H4 (cell line): ENCODE measurements at regions not wholly inside any gene's neighbourhood (a gene's known extent, or its start where the extent isn't known, plus 50 kb on each side); places are given as distances from the start of the nearest gene placed in this dataset.
"Not testable (repeated sequence)": the region's sequence is repeated elsewhere in the genome, so short reads cannot be mapped to it uniquely, and the experiment has no call there.

Experiments
- DNase-seq: peaks from one replicate; pipeline ENCODE4 v3.0.0-alpha.2; 2015; ENCODE audit warnings: low spot score

DNA sequence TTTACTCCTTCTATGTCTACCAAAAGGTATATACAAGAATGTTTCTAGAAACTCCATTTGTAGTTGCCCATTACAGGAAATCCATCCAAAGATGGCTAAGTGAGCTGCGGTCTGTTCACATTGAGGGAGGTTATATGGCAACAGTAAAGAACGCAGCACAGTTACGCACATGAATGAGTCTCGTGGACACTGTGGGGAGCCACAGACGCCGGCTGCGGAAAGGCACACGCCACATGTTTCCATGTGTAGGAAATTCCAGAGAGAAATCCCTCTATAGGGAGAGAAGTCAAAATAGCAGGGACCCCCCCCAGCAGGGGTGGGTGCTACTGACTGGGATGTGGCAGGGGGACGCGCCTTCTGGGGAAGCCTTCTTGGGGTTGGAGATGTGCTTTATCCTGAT is 139.0 kb upstream of the NCOR2 start:
- no peak for DNase-seq

DNA sequence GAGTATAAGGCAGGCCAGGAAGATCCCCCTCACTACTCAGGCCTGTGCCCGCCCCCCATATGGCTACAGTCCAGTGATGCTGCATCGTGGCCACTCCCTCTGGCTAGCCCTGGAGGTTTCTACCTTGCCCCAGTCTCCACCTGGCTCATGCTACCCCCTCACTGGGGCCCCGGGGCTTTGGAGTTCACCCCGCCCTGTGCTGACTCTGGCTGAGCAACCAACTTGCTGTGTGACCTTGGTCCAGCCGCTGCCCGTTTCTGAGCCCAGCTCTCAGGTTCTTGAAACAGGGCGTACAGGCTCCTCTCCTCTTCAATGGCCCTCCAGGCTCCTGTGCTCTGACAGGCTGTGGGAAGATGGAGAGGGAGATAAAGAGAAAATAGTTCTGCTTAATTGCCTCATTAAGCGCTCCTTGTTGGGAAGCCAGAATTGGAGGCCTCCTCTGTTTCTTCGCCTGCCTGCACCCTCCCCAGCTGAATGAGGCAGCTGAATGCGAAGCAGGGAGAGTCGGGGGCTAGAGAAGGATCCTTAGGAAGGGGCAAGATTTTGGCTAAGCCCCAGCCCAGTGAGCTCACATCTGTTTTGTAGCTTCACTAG is 138.2 kb upstream of the NCOR2 start:
- no peak for DNase-seq

DNA sequence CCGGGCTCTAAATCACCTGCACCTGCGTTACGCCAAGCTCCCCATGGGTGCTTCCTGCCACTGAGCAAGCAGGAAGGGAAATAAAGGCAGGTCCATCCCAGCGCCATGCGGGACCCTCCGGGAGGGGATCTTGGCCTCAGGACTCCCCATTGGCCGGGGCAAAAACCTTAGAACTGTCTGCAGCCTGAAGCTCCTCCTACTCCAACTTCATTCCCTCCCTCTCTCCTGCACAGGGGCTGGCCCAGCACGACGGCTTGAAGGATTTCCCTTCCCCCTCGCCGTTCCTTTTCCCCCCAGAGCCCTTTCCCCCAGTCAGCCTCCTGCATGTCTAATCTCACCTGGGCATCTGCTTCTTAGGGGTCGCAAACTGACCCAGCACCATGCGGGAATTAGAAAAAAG is 137.2 kb upstream of the NCOR2 start:
- no peak for DNase-seq

DNA sequence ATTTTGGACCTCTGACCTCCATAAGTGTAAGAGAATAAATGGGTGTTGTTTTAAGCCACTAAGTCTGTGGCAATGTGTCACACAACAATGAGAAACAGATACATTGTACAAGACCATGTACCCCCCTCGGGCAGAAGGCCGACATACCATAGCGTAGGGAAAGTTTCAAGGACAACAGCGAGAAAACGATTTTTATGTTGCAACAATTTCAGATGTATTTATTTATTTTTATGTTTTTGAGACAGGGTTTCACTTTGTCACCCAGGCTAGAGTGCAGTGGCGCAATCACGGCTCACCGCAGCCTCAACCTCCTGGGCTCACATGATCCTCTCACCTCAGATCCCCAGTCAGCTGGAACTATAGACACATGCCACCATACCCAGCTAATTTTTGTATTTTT is 136.4 kb upstream of the NCOR2 start:
- DNase-seq, result no peak

DNA sequence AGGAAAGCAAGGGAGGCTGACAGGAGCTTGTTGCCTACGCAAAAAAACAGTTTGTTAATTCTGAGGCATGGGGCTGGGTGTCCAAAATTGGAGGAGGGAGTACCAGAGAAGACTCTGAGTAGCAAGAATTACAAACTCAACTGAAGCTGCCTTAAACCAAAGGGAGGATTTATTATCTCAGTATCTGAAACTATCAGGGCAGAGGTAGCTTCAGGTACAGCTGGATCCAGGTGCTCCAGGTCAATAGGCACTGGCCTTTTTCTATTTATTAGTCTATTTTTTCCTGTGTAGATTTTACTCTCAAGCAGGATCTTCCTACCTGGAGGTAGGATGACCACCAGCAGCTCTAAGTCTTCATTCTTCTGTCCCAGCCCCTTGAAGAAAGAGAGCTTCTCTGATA is 135.3 kb upstream of the NCOR2 start:
- no peak for DNase-seq

DNA sequence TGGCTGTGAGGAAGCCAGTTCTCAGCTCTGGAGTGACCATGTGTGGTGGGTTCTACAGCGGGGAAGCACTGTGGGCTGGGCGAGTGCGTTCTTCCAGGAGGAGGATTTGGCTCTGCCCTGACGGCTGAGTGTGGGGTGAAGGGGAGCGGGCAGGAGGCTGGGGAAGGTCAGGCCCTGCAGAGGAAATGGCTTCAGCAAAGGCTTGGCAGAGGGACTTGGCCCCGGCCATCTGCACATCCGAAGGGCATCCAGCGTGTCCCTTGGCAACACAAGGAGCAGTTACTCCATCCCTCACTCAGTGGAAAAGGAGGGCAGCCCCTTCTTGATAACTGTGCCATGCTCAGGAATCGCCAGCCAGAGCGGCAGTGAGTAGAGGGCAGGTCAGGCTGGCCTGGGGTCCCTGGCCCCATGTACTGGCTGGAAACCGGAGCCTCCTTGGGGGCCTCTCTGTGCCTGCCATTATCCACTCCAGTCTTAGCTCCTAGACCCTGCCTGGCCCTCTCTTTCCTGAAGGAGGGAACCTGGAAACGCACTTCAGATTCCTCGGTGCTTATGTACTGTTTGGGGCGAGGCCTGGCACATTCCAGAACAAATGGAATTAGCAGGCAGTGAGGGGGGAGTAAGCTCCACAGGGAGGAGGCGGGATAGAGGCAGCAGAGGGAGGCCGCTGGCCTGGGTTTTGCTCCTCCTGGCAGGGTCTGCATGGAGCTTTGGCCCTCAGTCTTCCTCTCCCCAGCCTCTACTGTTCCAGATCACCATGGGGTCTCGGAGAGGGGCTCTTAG is 133.6 kb upstream of the NCOR2 start:
- DNase-seq, result no peak

DNA sequence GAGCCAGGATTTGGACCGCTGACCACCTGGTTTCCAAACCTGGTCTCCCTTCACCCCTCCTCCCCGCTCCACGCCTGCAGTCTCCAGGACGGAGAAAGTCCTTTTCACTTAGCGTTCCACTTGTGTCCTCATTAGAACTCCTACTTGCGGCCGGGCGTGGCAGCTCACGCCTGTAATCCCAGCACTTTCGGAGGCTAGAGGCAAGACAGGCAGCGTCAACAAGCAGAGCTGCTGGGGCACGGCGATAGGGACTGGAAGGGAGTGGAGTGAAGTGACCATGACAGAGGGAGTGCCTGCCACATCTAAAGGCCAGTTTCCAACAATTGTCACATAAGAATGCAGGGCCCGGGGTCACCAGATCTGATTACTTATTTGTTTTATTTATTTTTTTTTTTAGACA is 132.5 kb upstream of the NCOR2 start:
- no peak for DNase-seq

DNA sequence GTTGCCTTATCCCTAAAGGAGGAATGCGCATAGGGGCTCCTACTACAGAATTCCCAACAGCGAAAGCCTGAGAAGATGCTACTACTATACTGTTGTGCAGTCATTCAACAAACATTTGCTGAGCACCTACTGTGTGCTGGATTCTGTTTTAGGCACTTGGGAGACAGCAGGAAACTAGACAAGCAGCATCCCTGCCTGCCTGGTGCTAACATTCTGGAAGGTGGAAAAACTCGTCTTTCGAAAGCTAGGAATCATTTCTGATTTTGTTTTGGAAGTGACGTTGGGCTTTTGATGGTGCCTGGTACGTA is 131.5 kb upstream of the NCOR2 start:
- DNase-seq, result no peak

DNA sequence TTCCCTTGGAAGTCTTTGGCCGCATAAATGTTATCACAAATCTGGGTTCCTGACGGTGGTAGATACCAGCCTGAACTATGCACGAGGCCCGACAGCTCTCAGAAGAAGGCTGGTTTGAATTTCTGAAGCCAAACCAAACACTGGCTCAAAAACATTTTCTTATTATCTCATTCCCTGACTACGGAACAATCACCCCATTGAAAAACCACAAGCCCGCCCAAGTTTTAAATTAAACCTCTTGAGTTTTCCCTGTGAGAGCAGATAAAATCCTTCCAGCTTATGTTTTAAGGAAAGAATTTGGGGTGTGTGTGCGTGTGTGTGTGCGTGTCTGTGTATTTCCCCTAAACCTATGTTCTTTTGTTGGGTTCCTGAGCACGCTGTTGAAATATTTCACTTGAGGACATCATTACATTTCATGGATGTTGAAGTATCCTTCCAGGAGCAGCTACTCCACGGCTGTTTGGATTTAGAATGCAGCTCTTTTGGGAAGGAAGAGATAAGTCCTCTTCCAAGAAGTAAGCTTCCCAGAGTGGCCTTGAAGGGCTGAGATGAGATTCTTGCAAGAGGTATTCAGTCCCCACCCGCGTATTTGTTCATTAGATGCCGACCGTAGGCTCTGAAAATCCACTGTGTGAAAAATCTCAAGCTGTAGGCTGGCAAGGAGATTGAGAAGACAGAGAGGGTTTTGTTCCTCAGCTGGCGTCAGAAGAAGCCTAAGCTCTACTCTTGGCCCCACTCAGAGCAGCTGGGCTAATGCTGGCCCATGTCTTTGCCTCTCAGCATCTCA is 131.0 kb upstream of the NCOR2 start:
- DNase-seq, result no peak

DNA sequence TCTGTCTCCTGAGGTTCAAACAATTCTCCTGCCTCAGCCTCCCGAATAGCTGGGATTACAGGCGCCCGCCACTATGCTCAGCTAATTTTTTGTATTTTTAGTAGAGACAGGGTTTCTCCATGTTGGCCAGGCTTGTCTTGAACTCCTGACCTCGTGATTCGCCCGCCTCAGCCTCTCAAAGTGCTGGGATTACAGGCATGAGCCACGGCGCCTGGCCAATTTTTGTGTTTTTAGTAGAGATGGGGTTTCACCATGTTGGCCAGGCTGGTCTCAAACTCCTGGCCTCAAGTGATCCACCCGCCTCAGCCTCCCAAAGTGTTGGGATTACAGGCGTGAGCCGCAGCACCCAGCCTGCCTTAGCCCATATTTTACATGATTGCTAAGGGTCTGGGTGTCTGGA is 130.3 kb upstream of the NCOR2 start:
- not testable (repeated sequence) for DNase-seq

DNA sequence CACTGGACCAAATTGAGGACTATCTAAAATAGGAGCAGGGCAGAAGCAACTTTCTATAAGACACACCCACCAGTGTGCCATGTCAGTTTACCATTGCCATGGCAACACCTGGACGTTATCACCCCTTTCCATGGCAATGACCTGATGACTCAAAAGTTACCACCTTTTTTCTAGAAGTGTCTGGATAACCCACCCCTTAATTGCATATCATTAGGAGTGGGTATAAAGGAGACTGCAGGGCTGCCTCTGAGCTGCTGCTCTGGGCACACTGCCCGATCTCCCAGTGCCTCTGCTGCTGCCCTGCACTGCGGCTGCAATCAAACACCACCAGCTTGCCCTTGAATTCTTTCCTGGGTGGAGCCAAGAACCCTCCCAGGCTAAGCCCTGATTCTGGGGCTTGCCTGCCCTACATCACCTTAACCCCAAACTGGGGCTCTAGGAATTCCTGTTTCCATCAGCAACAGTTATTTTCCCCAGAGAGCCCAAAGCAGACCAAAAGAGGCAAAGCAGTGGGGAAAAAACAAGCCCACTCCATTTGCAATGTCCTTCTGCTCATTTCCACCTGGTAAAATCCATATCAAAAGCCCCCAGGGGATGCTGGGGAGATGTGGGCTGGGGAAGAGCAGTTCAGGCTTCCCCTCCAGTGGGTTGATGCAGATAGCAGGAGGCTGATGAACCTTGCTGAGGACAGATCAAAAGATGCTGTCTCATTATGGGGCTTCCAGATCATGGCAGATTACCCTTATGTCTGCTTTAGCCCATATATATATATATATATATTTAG is 129.5 kb upstream of the NCOR2 start:
- DNase-seq, result no peak

DNA sequence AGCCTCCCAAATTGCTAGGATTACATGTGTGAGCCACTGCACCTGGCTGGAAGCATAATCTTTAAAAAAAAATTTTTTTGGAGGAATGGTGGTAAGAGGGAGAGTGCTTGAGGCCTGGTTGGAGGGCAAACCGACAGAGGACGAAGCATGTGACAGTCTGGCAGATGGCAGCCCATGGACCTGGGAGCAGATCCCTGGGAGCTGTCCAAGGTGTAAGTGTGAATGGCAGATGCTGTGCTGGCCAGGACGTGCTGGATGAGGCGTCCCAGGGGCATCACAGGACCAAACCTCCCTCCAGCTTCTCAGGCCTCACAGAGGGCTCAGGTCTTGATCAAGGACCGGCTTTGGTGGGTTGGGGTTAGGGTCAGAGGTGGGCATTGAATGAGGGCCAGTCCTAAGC is 128.4 kb upstream of the NCOR2 start:
- DNase-seq, result no peak

DNA sequence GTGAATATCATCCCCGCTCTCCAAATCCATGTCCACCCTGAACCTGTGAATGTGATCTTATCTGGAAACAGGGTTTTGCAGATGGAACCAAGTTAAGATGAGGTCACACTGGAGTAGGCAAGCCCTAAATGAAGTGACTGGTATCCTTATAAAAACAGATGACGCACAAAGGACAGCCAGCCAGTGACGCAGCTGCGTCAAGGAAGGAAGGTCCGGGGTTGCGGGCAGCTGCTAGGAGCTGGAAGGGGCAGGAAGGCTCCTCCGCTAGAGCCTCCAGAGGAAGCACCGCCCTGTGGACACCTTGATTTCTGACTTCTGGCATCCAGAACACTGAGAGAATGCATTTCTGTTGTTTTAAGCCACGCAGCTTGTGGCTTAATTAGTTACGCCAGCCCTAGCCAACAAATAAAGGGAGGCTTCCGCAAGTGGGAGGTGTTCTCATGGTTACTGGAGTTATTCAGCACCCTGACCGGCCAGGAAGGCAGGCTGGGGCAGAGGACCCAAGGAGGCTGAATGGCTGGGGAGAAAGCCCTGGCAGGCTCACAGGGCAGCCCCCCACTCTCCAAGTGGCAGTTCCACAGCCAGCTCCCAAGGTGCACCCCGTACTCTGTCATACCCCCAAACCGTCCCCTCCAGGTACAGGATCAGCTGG is 127.6 kb upstream of the NCOR2 start:
- peak; percentile 95 for DNase-seq

DNA sequence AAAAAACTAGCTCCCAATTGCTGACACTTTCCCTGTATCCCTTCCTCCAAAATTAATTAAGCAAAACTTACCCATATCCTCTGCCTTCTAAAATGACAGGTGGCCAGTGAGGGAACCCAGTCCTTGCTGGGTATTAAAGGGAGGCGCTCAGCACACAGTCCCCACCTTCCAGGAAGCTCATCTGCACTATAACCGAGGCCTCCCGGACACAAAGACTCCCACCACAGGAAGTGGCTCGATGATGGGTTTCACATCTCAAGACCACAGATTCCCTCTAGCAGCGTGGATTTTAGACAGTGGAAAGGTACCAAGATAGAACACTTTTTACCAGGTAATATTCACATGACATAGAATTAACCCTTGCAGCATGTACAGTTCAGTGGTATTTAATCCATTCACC is 126.8 kb upstream of the NCOR2 start:
- DNase-seq, result no peak

DNA sequence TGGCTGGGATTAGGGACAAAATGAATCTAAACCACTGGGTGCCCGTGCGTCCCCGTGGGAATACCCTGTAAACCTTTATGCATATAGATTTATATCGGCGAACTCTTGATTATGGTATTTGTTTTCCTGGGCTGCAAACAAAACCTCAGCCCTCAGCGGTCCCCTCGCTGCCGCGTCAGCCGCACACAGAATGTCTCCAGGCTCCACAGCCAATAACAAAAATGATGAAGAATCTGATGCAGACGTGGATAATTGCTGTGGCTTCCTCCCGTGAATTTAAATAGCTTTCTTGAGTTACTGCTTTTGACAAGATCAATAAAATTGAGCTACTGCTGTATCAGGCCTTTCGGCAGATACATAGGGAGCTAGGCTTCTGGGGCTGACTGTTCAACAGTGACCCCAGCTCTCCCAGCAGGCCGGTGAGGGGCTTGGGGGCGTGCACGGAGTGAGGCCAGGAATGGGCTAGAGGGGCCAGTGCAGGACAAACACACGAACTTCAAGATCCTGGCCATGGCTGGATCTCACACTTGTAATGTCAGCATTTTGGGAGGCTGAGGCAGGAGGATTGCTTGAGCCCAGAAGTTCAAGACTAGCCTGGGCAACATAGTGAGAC is 125.8 kb upstream of the NCOR2 start:
- DNase-seq, result no peak

DNA sequence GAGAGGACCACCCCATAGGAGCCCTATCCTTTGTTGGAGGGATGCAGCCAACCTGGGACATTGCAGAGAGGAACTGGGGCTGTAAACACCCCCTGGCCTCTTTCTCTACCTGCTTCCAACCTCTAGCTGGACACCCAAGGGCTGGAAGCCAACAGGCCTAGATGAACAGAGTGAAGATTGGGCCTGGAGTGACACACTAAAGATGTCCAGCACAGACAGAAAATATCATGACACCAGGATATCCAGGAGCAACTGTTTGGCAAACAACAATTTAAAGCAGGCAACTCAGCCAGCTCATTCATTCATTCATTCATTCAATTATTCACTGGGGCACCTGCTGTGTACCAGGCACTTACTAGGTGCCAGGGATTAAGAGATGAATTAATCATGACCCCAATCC is 125.0 kb upstream of the NCOR2 start:
- DNase-seq, result no peak

DNA sequence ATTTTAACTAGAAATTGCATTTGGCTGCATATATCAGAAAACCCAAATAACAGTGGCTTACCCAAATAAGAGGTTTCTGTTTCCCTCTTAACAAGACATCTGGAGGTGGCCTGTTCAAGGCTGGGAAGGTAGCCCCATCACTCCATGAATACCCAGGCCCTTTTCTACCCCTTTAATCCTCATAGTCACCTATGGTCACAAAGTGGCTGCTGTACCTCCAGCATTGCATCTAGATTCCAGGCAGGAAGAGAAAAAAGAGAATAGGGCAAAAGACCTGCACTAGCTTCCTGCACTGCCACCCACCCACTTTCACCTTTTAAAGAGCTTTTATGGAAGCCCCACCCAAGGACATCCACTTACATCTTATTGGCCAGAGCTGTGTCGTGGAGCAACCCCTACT is 124.0 kb upstream of the NCOR2 start:
- DNase-seq, result no peak

DNA sequence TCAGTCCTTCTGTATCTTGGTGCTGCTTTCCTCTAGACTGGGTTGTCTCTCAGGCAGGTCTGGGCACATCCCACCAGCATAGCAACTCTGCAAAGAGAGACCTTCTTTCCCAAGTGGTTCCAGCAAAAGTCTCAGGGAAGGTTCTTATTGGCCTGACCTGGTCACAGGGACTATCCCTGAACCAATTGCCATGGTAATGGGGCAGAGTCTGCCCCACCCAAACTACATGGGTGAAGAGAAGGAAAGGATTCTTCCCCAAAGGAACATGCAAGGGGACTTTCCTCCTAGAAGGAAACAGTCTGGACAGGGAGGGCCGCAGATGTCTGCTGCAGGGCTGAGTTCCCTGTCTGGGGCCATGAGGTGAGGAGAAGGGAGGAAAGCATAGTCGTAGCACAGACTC is 122.2 kb upstream of the NCOR2 start:
- DNase-seq, result no peak

DNA sequence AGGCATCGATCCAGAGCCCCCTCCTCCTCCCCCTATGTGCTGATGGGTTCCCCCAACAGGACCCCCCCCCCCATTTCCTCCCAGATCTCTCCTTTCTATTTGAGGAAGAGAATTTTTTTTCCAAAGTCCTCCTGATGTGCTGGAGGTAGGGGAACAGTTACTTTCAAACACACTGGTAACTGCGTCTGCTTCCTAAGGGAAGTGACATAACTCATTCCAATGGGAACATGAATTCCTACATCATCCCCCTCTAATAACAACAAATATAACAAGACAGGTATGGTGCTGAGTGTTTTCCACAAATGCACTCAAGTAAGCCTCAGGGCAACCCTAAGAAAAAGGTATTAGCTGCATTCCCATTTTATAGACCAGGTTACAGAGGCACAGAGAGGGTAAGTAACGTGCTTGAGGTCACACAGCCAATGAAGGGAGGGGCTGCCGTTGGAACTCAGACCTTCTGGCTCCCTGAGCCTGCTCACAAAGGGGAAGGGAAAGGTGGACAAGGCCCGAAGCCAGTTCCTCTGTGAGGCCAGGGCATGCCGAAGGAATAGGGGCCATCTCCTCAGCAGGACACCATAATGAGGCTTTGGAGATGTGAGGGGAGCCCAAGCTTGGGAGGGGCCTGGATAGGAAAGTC is 121.1 kb upstream of the NCOR2 start:
- DNase-seq, result no peak

DNA sequence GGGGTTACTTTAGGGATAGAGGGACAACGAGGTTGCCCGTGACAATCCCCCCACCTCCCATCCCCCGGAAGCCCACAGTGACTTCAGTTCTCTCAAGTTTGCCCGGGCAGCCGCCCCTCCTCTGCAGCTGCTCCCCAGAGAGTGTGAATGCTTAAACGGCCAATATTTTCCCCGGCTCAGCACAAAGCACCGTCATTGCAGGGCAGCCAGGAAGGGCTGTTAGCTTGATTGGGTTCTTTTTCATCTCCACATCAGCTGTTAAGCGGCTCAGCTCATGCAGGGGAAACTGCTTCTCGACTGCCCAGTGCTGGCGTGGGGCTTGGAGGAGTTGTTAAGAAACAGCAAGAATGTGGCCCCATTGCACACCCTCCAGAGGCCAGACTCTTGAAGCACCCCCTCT is 120.5 kb upstream of the NCOR2 start:
- no peak for DNase-seq
